Stimulated activated CD4-positive, alpha-beta T cell treated with anti-CD3 and anti-CD28 coated beads, Interleukin-4, amount 100 ng/mL, for 24 hours (primary cell): ENCODE measurements at regions not wholly inside any gene's neighbourhood (a gene's known extent, or its start where the extent isn't known, plus 50 kb on each side); places are given as distances from the start of the nearest gene placed in this dataset.
"Not testable (repeated sequence)": the region's sequence is repeated elsewhere in the genome, so short reads cannot be mapped to it uniquely, and the experiment has no call there.

Experiments used
- DNase-seq: peaks from one replicate; pipeline ENCODE4 v3.0.0-alpha.2; 2020

- no peak for DNase-seq
These were observed 50.9 kb upstream of the OLIG3 start for GRCh38 chr6:137545073-137545472.

- no peak for DNase-seq
These were observed 53.0 kb upstream of the OLIG3 start for GRCh38 chr6:137547186-137547585.

GRCh38 chr6:137547601-137548000 is 53.4 kb upstream of the OLIG3 start:
- DNase-seq: no peak

- DNase-seq: no peak
These were observed 54.9 kb upstream of the OLIG3 start for GRCh38 chr6:137549106-137549505.

GRCh38 chr6:137550535-137550934 is 56.3 kb upstream of the OLIG3 start:
- no peak for DNase-seq

- DNase-seq: no peak
These were observed 58.0 kb upstream of the OLIG3 start for GRCh38 chr6:137552146-137552545.

- DNase-seq: no peak
These were observed 58.6 kb upstream of the OLIG3 start for GRCh38 chr6:137552809-137553208.

- DNase-seq: peak; percentile 10
These were observed 65.5 kb upstream of the OLIG3 start for GRCh38 chr6:137559521-137560183.

- no peak for DNase-seq
These were observed 66.0 kb upstream of the OLIG3 start for GRCh38 chr6:137560184-137560563.

- no peak for DNase-seq
These were observed 73.9 kb upstream of the OLIG3 start for GRCh38 chr6:137568067-137568466.

- no peak for DNase-seq
These were observed 76.2 kb upstream of the OLIG3 start for GRCh38 chr6:137570393-137570792.

- DNase-seq: peak; percentile 65
These were observed 77.7 kb upstream of the OLIG3 start for GRCh38 chr6:137571854-137572253.

GRCh38 chr6:137573739-137574138 is 79.5 kb upstream of the OLIG3 start:
- no peak for DNase-seq

GRCh38 chr6:137579612-137580011 is 85.4 kb upstream of the OLIG3 start:
- no peak for DNase-seq

- no peak for DNase-seq
These were observed 87.0 kb upstream of the OLIG3 start for GRCh38 chr6:137581019-137581707.

GRCh38 chr6:137583519-137583918 is 89.3 kb upstream of the OLIG3 start:
- not testable (repeated sequence) for DNase-seq

- DNase-seq: no peak
These were observed 94.3 kb upstream of the OLIG3 start for GRCh38 chr6:137588472-137588871.

- peak; percentile 55 for DNase-seq
These were observed 95.1 kb upstream of the OLIG3 start for GRCh38 chr6:137589067-137589848.

- no peak for DNase-seq
These were observed 96.5 kb upstream of the OLIG3 start for GRCh38 chr6:137590684-137591083.

GRCh38 chr6:137601471-137601870 is 107.3 kb upstream of the OLIG3 start:
- no peak for DNase-seq

GRCh38 chr6:137602313-137603197 is 108.4 kb upstream of the OLIG3 start:
- no peak for DNase-seq

- no peak for DNase-seq
These were observed 116.5 kb upstream of the OLIG3 start for GRCh38 chr6:137610702-137611101.

- no peak for DNase-seq
These were observed 129.1 kb upstream of the OLIG3 start for GRCh38 chr6:137623293-137623692.
